OCI-LY1 (cell line): ENCODE measurements at regions not wholly inside any gene's neighbourhood (a gene's known extent, or its start where the extent isn't known, plus 50 kb on each side); places are given as distances from the start of the nearest gene placed in this dataset.
A peak's percentile ranks its signal among the peaks of the same experiment; 100 is the strongest.

Experiments
- H2AFZ ChIP-seq: fragments of 200-600 bp; sonication (generic), shearing (Covaris generic); 2 replicates; pipeline ENCODE4 v1.6.0; 2014; ENCODE audit warnings: antibody characterized with exemption, mild to moderate bottlenecking, low read length
- H3F3A ChIP-seq: fragments of 200-600 bp; sonication (generic), shearing (Covaris generic); 2 replicates; pipeline ENCODE4 v1.6.0; 2014; ENCODE audit warnings: mild to moderate bottlenecking, antibody characterized with exemption, low read length, moderate library complexity; ENCODE audit not compliant: insufficient read depth
- H3K27ac ChIP-seq: fragments of 200-600 bp; sonication (generic); 2 replicates; pipeline ENCODE4 v1.5.1; 2014; ENCODE audit warnings: low read length, mixed run types, mild to moderate bottlenecking, low read depth; ENCODE audit not compliant: poor library complexity, severe bottlenecking
- H3K27me3 ChIP-seq: fragments of 200-600 bp; sonication (generic); 2 replicates; pipeline ENCODE4 v1.6.0; 2014; ENCODE audit warnings: antibody characterized with exemption, mild to moderate bottlenecking, low read length, moderate library complexity; ENCODE audit not compliant: insufficient read depth
- H3K36me3 ChIP-seq: fragments of 200-600 bp; sonication (generic); 2 replicates; pipeline ENCODE4 v1.6.1; 2014; ENCODE audit warnings: mild to moderate bottlenecking, antibody characterized with exemption, low read length, moderate library complexity, mixed read lengths; ENCODE audit not compliant: insufficient read depth
- H3K4me1 ChIP-seq: fragments of 200-600 bp; sonication (generic); 2 replicates; pipeline ENCODE4 v1.5.1; 2014; ENCODE audit warnings: mild to moderate bottlenecking, low read length, moderate library complexity; ENCODE audit not compliant: insufficient read depth, severe bottlenecking
- H3K4me2 ChIP-seq: fragments of 200-600 bp; sonication (generic), shearing (Covaris generic); 2 replicates; pipeline ENCODE4 v1.6.1; 2014; ENCODE audit warnings: low read length
- H3K4me3 ChIP-seq: fragments of 200-600 bp; sonication (generic); 2 replicates; pipeline ENCODE4 v1.5.1; 2014; ENCODE audit warnings: low read length, low read depth, mild to moderate bottlenecking, mixed read lengths; ENCODE audit not compliant: poor library complexity, severe bottlenecking
- H3K79me2 ChIP-seq: fragments of 200-600 bp; shearing (Covaris generic); 2 replicates; pipeline ENCODE4 v1.6.1; 2016; ENCODE audit warnings: mixed run types, low read length, mixed read lengths; ENCODE audit not compliant: insufficient read depth
- H3K9ac ChIP-seq: fragments of 200-600 bp; sonication (generic), shearing (Covaris generic); 2 replicates; pipeline ENCODE4 v1.6.1; 2014; ENCODE audit warnings: mild to moderate bottlenecking, low read length, mixed read lengths
- H3K9me2 ChIP-seq: fragments of 200-600 bp; sonication (generic), shearing (Covaris generic); 2 replicates; pipeline ENCODE4 v1.6.1; 2014; ENCODE audit warnings: low read depth, mild to moderate bottlenecking, low read length, mixed read lengths
- H3K9me3 ChIP-seq: fragments of 200-600 bp; shearing (Covaris generic); 2 replicates; pipeline ENCODE4 v1.6.1; 2014; ENCODE audit warnings: low read length, mixed read lengths
- H4K20me1 ChIP-seq: fragments of 200-600 bp; sonication (generic), shearing (Covaris generic); 2 replicates; pipeline ENCODE4 v1.6.0; 2016; ENCODE audit warnings: mild to moderate bottlenecking, low read length; ENCODE audit not compliant: insufficient read depth
- EZH2 ChIP-seq: fragments of 200-600 bp; sonication (generic), shearing (Covaris generic); IDR thresholded peaks from 2 replicates; pipeline ENCODE4 v1.8.0; 2017; ENCODE audit warnings: borderline replicate concordance, mixed run types, mild to moderate bottlenecking, antibody characterized with exemption, low read length, moderate library complexity, mixed read lengths
- TF ChIP-seq, protein P1 (sequence below): fragments of 200-600 bp; sonication (generic), shearing (Covaris generic); IDR thresholded peaks from 2 replicates; pipeline ENCODE4 v1.5.1; 2017; ENCODE audit warnings: mild to moderate bottlenecking, antibody characterized with exemption, low read length, moderate library complexity, mixed read lengths

GRCh38 chr7:18421297-18422002, 74.1 kb upstream of the HDAC9 start:
- no peaks in the 10 kb centered on the region for H3K9me2 ChIP-seq
- no peaks in the 10 kb centered on the region for H3F3A ChIP-seq
- H3K79me2 ChIP-seq = no peaks in the 10 kb centered on the region
- no peaks in the 10 kb centered on the region; the same call in 1 of the 2 replicates for H3K9me3 ChIP-seq
- H4K20me1 ChIP-seq = no peaks in the 10 kb centered on the region
- H3K27ac ChIP-seq = no peak overlapping the region
- H3K27me3 ChIP-seq = no peaks in the 10 kb centered on the region
- no peak overlapping the region for H2AFZ ChIP-seq
- no peak overlapping the region for H3K9ac ChIP-seq
- no peaks in the 10 kb centered on the region for H3K36me3 ChIP-seq
- TF ChIP-seq, protein P1, sequence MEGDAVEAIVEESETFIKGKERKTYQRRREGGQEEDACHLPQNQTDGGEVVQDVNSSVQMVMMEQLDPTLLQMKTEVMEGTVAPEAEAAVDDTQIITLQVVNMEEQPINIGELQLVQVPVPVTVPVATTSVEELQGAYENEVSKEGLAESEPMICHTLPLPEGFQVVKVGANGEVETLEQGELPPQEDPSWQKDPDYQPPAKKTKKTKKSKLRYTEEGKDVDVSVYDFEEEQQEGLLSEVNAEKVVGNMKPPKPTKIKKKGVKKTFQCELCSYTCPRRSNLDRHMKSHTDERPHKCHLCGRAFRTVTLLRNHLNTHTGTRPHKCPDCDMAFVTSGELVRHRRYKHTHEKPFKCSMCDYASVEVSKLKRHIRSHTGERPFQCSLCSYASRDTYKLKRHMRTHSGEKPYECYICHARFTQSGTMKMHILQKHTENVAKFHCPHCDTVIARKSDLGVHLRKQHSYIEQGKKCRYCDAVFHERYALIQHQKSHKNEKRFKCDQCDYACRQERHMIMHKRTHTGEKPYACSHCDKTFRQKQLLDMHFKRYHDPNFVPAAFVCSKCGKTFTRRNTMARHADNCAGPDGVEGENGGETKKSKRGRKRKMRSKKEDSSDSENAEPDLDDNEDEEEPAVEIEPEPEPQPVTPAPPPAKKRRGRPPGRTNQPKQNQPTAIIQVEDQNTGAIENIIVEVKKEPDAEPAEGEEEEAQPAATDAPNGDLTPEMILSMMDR = no peak
- TF ChIP-seq EZH2 = no peak
- peak overlapping the region; percentile 12; the same call in 1 of the 2 replicates for H3K4me2 ChIP-seq
- peaks cover 14% of the 10 kb centered on the region for H3K4me1 ChIP-seq
- H3K4me3 ChIP-seq = no peak overlapping the region

DNA sequence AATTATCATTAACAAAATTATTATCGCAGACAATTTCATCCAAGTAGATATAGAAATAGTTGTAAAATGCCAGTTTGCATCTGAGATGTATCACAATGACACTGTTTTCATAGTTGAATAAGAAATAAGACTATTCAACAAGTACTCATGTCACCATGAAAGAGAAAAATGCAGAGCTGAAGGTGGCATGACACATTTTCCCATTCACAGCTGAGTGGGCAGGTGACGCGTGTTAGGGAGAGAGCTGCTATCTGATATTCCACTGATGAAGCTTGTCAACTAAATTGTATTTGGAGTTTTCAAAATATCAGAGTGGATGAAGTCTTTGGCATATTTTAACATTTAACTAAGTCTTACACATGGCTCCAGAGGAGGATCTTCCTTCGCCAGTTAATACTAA, 70.3 kb upstream of the HDAC9 start:
- H3K9me3 ChIP-seq = no peaks in the 10 kb centered on the region

DNA sequence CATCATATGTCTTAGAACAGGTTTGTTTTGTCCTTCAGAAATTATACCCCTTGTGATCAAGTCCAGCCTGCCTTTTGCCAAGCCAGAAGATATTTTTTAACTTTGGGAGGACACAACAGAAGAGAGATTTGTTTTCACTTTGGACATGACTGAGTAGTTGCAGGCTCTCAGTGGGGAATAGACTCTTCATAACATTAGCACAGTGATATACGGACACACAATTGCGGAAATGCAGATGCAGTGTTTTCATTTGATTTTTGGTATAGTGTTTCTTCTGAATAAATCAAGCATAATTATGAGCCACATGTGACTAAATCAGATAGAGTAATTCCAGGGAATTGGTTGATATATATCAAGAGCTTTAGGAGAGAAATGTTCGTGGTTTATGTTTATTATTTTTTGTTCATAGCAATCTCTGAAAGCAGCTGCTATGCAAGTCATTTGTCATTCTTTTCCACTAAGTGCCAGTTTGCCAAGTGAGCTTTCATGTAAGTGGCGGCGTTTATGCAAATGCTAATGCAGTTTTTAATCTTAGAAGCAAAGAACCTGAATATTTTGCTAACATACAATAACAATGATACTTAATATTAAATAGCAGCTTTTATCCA, 69.6 kb upstream of the HDAC9 start:
- Histone ChIP-seq H2AFZ (peak overlapping the region; percentile 44; the same call in 1 of the 2 replicates), H3K9me2 (no peaks in the 10 kb centered on the region), H3K79me2 (no peaks in the 10 kb centered on the region), H3K4me1 (peaks cover 12% of the 10 kb centered on the region), H3K4me2 (no peak overlapping the region), H3K27me3 (no peaks in the 10 kb centered on the region), H3K9ac (no peak overlapping the region), H3K9me3 (no peaks in the 10 kb centered on the region), H4K20me1 (no peaks in the 10 kb centered on the region), H3K27ac (no peak overlapping the region), H3F3A (no peaks in the 10 kb centered on the region), H3K4me3 (no peak overlapping the region), H3K36me3 (no peaks in the 10 kb centered on the region)
- no peak for TF ChIP-seq EZH2
- TF ChIP-seq, protein P1 = no peak

More for the DNA sequence above, 70.3 kb upstream of the HDAC9 start:
- H3K9me2 ChIP-seq = no peaks in the 10 kb centered on the region
- no peaks in the 10 kb centered on the region for H3F3A ChIP-seq
- H3K4me2 ChIP-seq = no peak overlapping the region
- TF ChIP-seq, protein P1 = no peak
- H2AFZ ChIP-seq = peak overlapping the region; percentile 44; the same call in 1 of the 2 replicates
- no peaks in the 10 kb centered on the region for H3K79me2 ChIP-seq
- H3K27ac ChIP-seq = no peak overlapping the region
- no peak overlapping the region for H3K4me3 ChIP-seq
- H4K20me1 ChIP-seq = no peaks in the 10 kb centered on the region
- no peaks in the 10 kb centered on the region for H3K27me3 ChIP-seq
- no peak overlapping the region for H3K9ac ChIP-seq
- H3K4me1 ChIP-seq = peaks cover 14% of the 10 kb centered on the region
- H3K36me3 ChIP-seq = no peaks in the 10 kb centered on the region
